ENCODE measurements at regions not wholly inside any gene's neighbourhood (a gene's known extent, or its start where the extent isn't known, plus 50 kb on each side); places are given as distances from the start of the nearest gene placed in this dataset.

GRCh38 chr14:92259613-92260357 is 63.2 kb upstream of the SLC24A4 start:
- Histone ChIP-seq H3K36me3 (no peaks in the 10 kb centered on the region), H3K9me3 (no peaks in the 10 kb centered on the region), H3K4me1 (ENCODE audit: control insufficient read depth in 1 of 2, low read depth in 2 of 2) (peaks cover 3 to 18% of the 10 kb centered on the region in 2 donors), H3K4me3 (no peak overlapping the region), H3K27ac (no peak overlapping the region), H3K27me3 (replicated peaks; ENCODE audit: insufficient read depth) (no peaks in the 10 kb centered on the region)
- DNase-seq (ENCODE audit: low spot score) = no peak
- TF ChIP-seq, protein P1, sequence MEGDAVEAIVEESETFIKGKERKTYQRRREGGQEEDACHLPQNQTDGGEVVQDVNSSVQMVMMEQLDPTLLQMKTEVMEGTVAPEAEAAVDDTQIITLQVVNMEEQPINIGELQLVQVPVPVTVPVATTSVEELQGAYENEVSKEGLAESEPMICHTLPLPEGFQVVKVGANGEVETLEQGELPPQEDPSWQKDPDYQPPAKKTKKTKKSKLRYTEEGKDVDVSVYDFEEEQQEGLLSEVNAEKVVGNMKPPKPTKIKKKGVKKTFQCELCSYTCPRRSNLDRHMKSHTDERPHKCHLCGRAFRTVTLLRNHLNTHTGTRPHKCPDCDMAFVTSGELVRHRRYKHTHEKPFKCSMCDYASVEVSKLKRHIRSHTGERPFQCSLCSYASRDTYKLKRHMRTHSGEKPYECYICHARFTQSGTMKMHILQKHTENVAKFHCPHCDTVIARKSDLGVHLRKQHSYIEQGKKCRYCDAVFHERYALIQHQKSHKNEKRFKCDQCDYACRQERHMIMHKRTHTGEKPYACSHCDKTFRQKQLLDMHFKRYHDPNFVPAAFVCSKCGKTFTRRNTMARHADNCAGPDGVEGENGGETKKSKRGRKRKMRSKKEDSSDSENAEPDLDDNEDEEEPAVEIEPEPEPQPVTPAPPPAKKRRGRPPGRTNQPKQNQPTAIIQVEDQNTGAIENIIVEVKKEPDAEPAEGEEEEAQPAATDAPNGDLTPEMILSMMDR (IDR thresholded peaks at IDR 0.05) = no peak
- ATAC-seq (ENCODE audit: insufficient number of reproducible peaks, low FRiP score, low read depth) = no peak

- DNase-seq (ENCODE audit: low spot score) (no peak), ATAC-seq (ENCODE audit: insufficient number of reproducible peaks, low FRiP score, low read depth) (no peak)
- no peaks in the 10 kb centered on the region for H3K9me3 ChIP-seq
- no peaks in the 10 kb centered on the region for H3K36me3 ChIP-seq
- peak overlapping the region in 1 of 2 donors; percentile 35 for H3K27ac ChIP-seq
- H3K27me3 ChIP-seq (replicated peaks; ENCODE audit: insufficient read depth) = no peaks in the 10 kb centered on the region
- peaks cover 3 to 13% of the 10 kb centered on the region in 2 donors for H3K4me1 ChIP-seq (ENCODE audit: control insufficient read depth in 1 of 2, low read depth in 2 of 2)
- TF ChIP-seq, protein P1 (IDR thresholded peaks at IDR 0.05) = no peak
- H3K4me3 ChIP-seq = no peak overlapping the region
These were observed 59.3 kb upstream of the SLC24A4 start for GRCh38 chr14:92263681-92264080.

DNA sequence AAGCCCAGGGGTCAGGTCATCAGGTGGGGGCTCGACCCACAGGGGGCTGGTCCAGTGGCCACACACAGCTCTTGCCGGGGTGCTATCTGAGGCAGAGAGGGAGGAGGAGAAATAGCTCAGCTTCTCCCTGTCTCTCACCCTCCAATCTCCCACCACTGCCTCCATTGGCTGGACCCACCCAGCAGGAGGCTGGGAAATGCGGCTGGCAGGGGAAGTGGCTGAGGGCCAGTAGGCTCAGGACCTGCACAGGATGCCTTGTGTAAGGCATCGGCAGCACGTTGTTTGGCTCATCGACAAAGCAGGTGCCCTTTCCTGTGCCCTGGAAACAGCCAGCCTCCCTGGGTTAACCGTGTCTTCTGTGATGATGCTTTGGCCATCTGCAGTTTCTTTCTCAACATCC is 58.8 kb upstream of the SLC24A4 start:
- DNase-seq (ENCODE audit: low spot score) (no peak), ATAC-seq (ENCODE audit: insufficient number of reproducible peaks, low FRiP score, low read depth) (no peak)
- TF ChIP-seq, protein P1 (IDR thresholded peaks at IDR 0.05) = no peak
- Histone ChIP-seq H3K4me1 (ENCODE audit: control insufficient read depth in 1 of 2, low read depth in 2 of 2) (peaks cover 3 to 13% of the 10 kb centered on the region in 2 donors), H3K36me3 (no peaks in the 10 kb centered on the region), H3K9me3 (no peaks in the 10 kb centered on the region), H3K27me3 (replicated peaks; ENCODE audit: insufficient read depth) (no peaks in the 10 kb centered on the region), H3K27ac (peak overlapping the region in 1 of 2 donors; percentile 35), H3K4me3 (no peak overlapping the region)

GRCh38 chr14:92266216-92266615 is 56.7 kb upstream of the SLC24A4 start:
- H3K9me3 ChIP-seq = no peaks in the 10 kb centered on the region
- no peaks in the 10 kb centered on the region for H3K27me3 ChIP-seq (replicated peaks; ENCODE audit: insufficient read depth)
- ATAC-seq (ENCODE audit: insufficient number of reproducible peaks, low FRiP score, low read depth) (no peak), DNase-seq (ENCODE audit: low spot score) (no peak)
- TF ChIP-seq, protein P1 (IDR thresholded peaks at IDR 0.05) = no peak
- H3K36me3 ChIP-seq = no peaks in the 10 kb centered on the region
- no peak overlapping the region for H3K27ac ChIP-seq
- H3K4me3 ChIP-seq = no peak overlapping the region
- peaks cover 3 to 13% of the 10 kb centered on the region in 2 donors for H3K4me1 ChIP-seq (ENCODE audit: control insufficient read depth in 1 of 2, low read depth in 2 of 2)
